Neuronal stem cell (in vitro differentiated cells): ENCODE measurements at regions not wholly inside any gene's neighbourhood (a gene's known extent, or its start where the extent isn't known, plus 50 kb on each side); places are given as distances from the start of the nearest gene placed in this dataset.

ENCODE experiments used
- DNase-seq: peaks from one replicate; pipeline ENCODE4 v3.0.0-alpha.2; 2013; ENCODE audit warnings: low spot score
- H2AFZ ChIP-seq: one replicate; pipeline ENCODE4 v1.6.1; 2013; ENCODE audit warnings: mild to moderate bottlenecking, low read length, inconsistent platforms
- H2AK5ac ChIP-seq: 2 replicates; pipeline ENCODE4 v1.6.1; 2013; ENCODE audit warnings: low read depth, mild to moderate bottlenecking, inconsistent platforms, low read length, moderate library complexity, mixed read lengths
- H2BK120ac ChIP-seq: 2 replicates; pipeline ENCODE4 v1.6.1; 2013; ENCODE audit warnings: low read depth, mild to moderate bottlenecking, inconsistent platforms, low read length, moderate library complexity, mixed read lengths
- H2BK12ac ChIP-seq: one replicate; pipeline ENCODE4 v1.6.1; 2013; ENCODE audit warnings: low read length, inconsistent platforms
- H2BK15ac ChIP-seq: 2 replicates; pipeline ENCODE4 v1.6.1; 2013; ENCODE audit warnings: mild to moderate bottlenecking, low read length, inconsistent platforms, mixed read lengths
- H2BK5ac ChIP-seq: one replicate; pipeline ENCODE4 v1.6.1; 2013; ENCODE audit warnings: inconsistent platforms, mild to moderate bottlenecking, low read length, moderate library complexity
- H3K14ac ChIP-seq: one replicate; pipeline ENCODE4 v1.6.1; 2013; ENCODE audit warnings: low read length, inconsistent platforms
- H3K18ac ChIP-seq: 2 replicates; pipeline ENCODE4 v1.6.1; 2013; ENCODE audit warnings: low read length, inconsistent platforms
- H3K23ac ChIP-seq: 2 replicates; pipeline ENCODE4 v1.6.1; 2013; ENCODE audit warnings: low read depth, mild to moderate bottlenecking, mixed read lengths, low read length, inconsistent platforms; ENCODE audit not compliant: poor library complexity
- H3K27ac ChIP-seq: replicated peaks from 3 replicates; pipeline ENCODE4 v1.5.1; 2013; ENCODE audit warnings: low read length, inconsistent platforms
- H3K27me3 ChIP-seq, 3 experiments: 2 replicates each; pipeline ENCODE4 v1.6.1; 2013; ENCODE audit warnings: low read length in 3 of 3, mild to moderate bottlenecking in 2 of 3, inconsistent platforms in 1 of 3, low read depth in 1 of 3, mixed read lengths in 1 of 3, moderate library complexity in 1 of 3; ENCODE audit not compliant: control insufficient read depth in 3 of 3, insufficient read depth in 3 of 3
- H3K36me3 ChIP-seq, 2 donors: replicated peaks in 1 of 2; 2 replicates each; pipeline ENCODE4 v1.6.1; 2013; ENCODE audit warnings: low read length in 2 of 2; ENCODE audit not compliant: control insufficient read depth in 2 of 2, insufficient read depth in 2 of 2
- H3K4ac ChIP-seq: 2 replicates; pipeline ENCODE4 v1.6.1; 2013; ENCODE audit warnings: inconsistent platforms, mild to moderate bottlenecking, low read length, moderate library complexity
- H3K4me1 ChIP-seq, 2 donors: 1 replicate in 1 of 2; 2 replicates in 1 of 2; pipeline ENCODE4 v1.6.1; 2013; ENCODE audit warnings: low read length in 2 of 2, low read depth in 1 of 2; ENCODE audit not compliant: control insufficient read depth in 2 of 2, insufficient read depth in 1 of 2
- H3K4me2 ChIP-seq: one replicate; pipeline ENCODE4 v1.6.1; 2013; ENCODE audit warnings: mild to moderate bottlenecking, low read length, inconsistent platforms; ENCODE audit not compliant: insufficient read depth, poor library complexity, severe bottlenecking
- H3K4me3 ChIP-seq, 2 donors: 2 replicates each; pipeline ENCODE4 v1.5.1; 2013; ENCODE audit warnings: low read length in 2 of 2, mild to moderate bottlenecking in 2 of 2, inconsistent platforms in 1 of 2, moderate library complexity in 1 of 2
- H3K79me1 ChIP-seq: one replicate; pipeline ENCODE4 v1.6.1; 2013; ENCODE audit warnings: low read depth, mild to moderate bottlenecking, inconsistent platforms, low read length, moderate library complexity
- H3K9ac ChIP-seq: one replicate; pipeline ENCODE4 v1.6.1; 2013; ENCODE audit warnings: mild to moderate bottlenecking, low read depth, low read length, inconsistent platforms; ENCODE audit not compliant: poor library complexity
- H3K9me3 ChIP-seq, 2 donors: replicated peaks in 1 of 2; 2 replicates each; pipeline versions ENCODE3 to v1.6.1; 2013; ENCODE audit warnings: low read length in 2 of 2, mild to moderate bottlenecking in 2 of 2, inconsistent platforms in 1 of 2, low read depth in 1 of 2, mixed read lengths in 1 of 2, moderate library complexity in 1 of 2; ENCODE audit not compliant: control insufficient read depth in 2 of 2, insufficient read depth in 1 of 2
- H4K8ac ChIP-seq: one replicate; pipeline ENCODE4 v1.6.1; 2013; ENCODE audit warnings: low read depth, mild to moderate bottlenecking, inconsistent platforms, low read length, moderate library complexity
- H4K91ac ChIP-seq: one replicate; pipeline ENCODE4 v1.6.1; 2013; ENCODE audit warnings: low read length, low read depth, mild to moderate bottlenecking, inconsistent platforms; ENCODE audit not compliant: poor library complexity
- WGBS, 2 donors: extraction: QIAGEN DNeasy Blood & Tissue Kit; methylation state at CpG; one replicate each; pipeline ENCODE4 v1.1.7; 2013; ENCODE audit warnings: missing lambda C conversion rate in 2 of 2, mixed read lengths in 1 of 2; ENCODE audit not compliant: insufficient read length in 2 of 2, insufficient replicate concordance in 1 of 2; ENCODE audit errors: extremely low coverage in 2 of 2; 5-methylcytosine and 5-hydroxymethylcytosine counted together

GRCh38 chr2:216565956-216566355 lies 67.3 kb upstream of the IGFBP2 start:
- Histone ChIP-seq H3K4me1 (peaks cover 2 to 5% of the 10 kb centered on the region in 2 donors), H2BK120ac (no peak overlapping the region), H4K91ac (no peak overlapping the region), H2BK15ac (no peak overlapping the region), H3K14ac (no peak overlapping the region), H2AFZ (no peak overlapping the region), H3K9me3 (peaks cover 2 to 3% of the 10 kb centered on the region in 2 donors), H3K4me2 (no peak overlapping the region), H3K4ac (no peak overlapping the region), H3K27me3 (peaks cover 0 to 4% (median 0%) of the 10 kb centered on the region in 3 experiments), H3K36me3 (peaks cover 0 to 2% of the 10 kb centered on the region in 2 donors), H3K9ac (no peak overlapping the region), H3K27ac (no peak overlapping the region), H3K18ac (no peak overlapping the region), H3K79me1 (peaks cover 2% of the 10 kb centered on the region), H4K8ac (no peak overlapping the region), H2BK12ac (no peak overlapping the region), H2AK5ac (no peak overlapping the region), H2BK5ac (no peak overlapping the region), H3K23ac (no peak overlapping the region), H3K4me3 (no peak overlapping the region)
- WGBS, 2 donors: no CpG with 5 or more reads among the region's 7 CpGs
- DNase-seq: no peak

GRCh38 chr2:216568576-216568975 lies 64.6 kb upstream of the IGFBP2 start:
- no peaks in the 10 kb centered on the region for H3K4me1 ChIP-seq
- H3K27ac ChIP-seq: no peak overlapping the region
- no peak overlapping the region for H3K14ac ChIP-seq
- H3K79me1 ChIP-seq: no peaks in the 10 kb centered on the region
- no peak overlapping the region for H3K4ac ChIP-seq
- no peak overlapping the region for H2BK120ac ChIP-seq
- no peak overlapping the region for H3K18ac ChIP-seq
- no peak overlapping the region for H3K23ac ChIP-seq
- peaks cover 0 to 4% (median 0%) of the 10 kb centered on the region in 3 experiments for H3K27me3 ChIP-seq
- H3K4me3 ChIP-seq: no peak overlapping the region
- no peak overlapping the region for H4K91ac ChIP-seq
- no peak overlapping the region for H2BK15ac ChIP-seq
- H3K36me3 ChIP-seq: no peaks in the 10 kb centered on the region
- no peak overlapping the region for H2BK5ac ChIP-seq
- H2BK12ac ChIP-seq: no peak overlapping the region
- no peak overlapping the region for H3K4me2 ChIP-seq
- no peak overlapping the region for H2AK5ac ChIP-seq
- no peak overlapping the region for H3K9ac ChIP-seq
- H2AFZ ChIP-seq: no peak overlapping the region
- H3K9me3 ChIP-seq: peaks cover 0 to 4% of the 10 kb centered on the region in 2 donors
- no CpG with 5 or more reads among the region's 3 CpGs for WGBS, 2 donors
- DNase-seq: no peak
- H4K8ac ChIP-seq: no peak overlapping the region

- H3K4me1 ChIP-seq: no peaks in the 10 kb centered on the region
- peaks cover 0 to 2% of the 10 kb centered on the region in 2 donors for H3K9me3 ChIP-seq
- no peak overlapping the region for H2BK12ac ChIP-seq
- H2AFZ ChIP-seq: no peak overlapping the region
- no peak for DNase-seq
- no peaks in the 10 kb centered on the region for H3K36me3 ChIP-seq
- peaks cover 0 to 4% (median 0%) of the 10 kb centered on the region in 3 experiments for H3K27me3 ChIP-seq
- H2BK120ac ChIP-seq: no peak overlapping the region
- H2BK15ac ChIP-seq: no peak overlapping the region
- no peak overlapping the region for H3K14ac ChIP-seq
- WGBS, 2 donors: no CpG with 5 or more reads among the region's 5 CpGs
- H4K8ac ChIP-seq: no peak overlapping the region
- H3K4me2 ChIP-seq: no peak overlapping the region
- no peak overlapping the region for H3K4me3 ChIP-seq
- no peak overlapping the region for H3K23ac ChIP-seq
- no peak overlapping the region for H4K91ac ChIP-seq
- H3K79me1 ChIP-seq: no peaks in the 10 kb centered on the region
- no peak overlapping the region for H2BK5ac ChIP-seq
- no peak overlapping the region for H3K4ac ChIP-seq
- no peak overlapping the region for H2AK5ac ChIP-seq
- H3K18ac ChIP-seq: no peak overlapping the region
- H3K27ac ChIP-seq: no peak overlapping the region
- no peak overlapping the region for H3K9ac ChIP-seq
Observed at GRCh38 chr2:216569765-216570164, 63.5 kb upstream of the IGFBP2 start.

GRCh38 chr2:216570357-216570756 lies 62.9 kb upstream of the IGFBP2 start:
- no peak overlapping the region for H3K4me3 ChIP-seq
- H4K8ac ChIP-seq: no peak overlapping the region
- H3K36me3 ChIP-seq: no peaks in the 10 kb centered on the region
- H3K9me3 ChIP-seq: peaks cover 0 to 2% of the 10 kb centered on the region in 2 donors
- H2AK5ac ChIP-seq: no peak overlapping the region
- H3K4me2 ChIP-seq: no peak overlapping the region
- peaks cover 0 to 4% (median 0%) of the 10 kb centered on the region in 3 experiments for H3K27me3 ChIP-seq
- H3K14ac ChIP-seq: no peak overlapping the region
- no peak for DNase-seq
- no peak overlapping the region for H2BK120ac ChIP-seq
- no peak overlapping the region for H3K9ac ChIP-seq
- H3K27ac ChIP-seq: no peak overlapping the region
- no peak overlapping the region for H2AFZ ChIP-seq
- H4K91ac ChIP-seq: no peak overlapping the region
- H2BK15ac ChIP-seq: no peak overlapping the region
- H3K23ac ChIP-seq: no peak overlapping the region
- no peak overlapping the region for H3K18ac ChIP-seq
- no peak overlapping the region for H2BK5ac ChIP-seq
- H2BK12ac ChIP-seq: no peak overlapping the region
- H3K4ac ChIP-seq: no peak overlapping the region
- no peaks in the 10 kb centered on the region for H3K79me1 ChIP-seq
- no peaks in the 10 kb centered on the region for H3K4me1 ChIP-seq
- WGBS, 2 donors: no CpG with 5 or more reads among the region's 1 CpG
